ENCODE measurements at regions not wholly inside any gene's neighbourhood (a gene's known extent, or its start where the extent isn't known, plus 50 kb on each side); places are given as distances from the start of the nearest gene placed in this dataset.

- no peak overlapping the region for H3K27ac ChIP-seq (ENCODE audit: low read depth, low read length)
- 80 to 92% (median 85%) methylated on average over 5 of the region's 5 CpGs for WGBS, 3 donors
These were observed 109.1 kb upstream of the BCAT1 start for GRCh38 chr12:25058012-25058411.

GRCh38 chr12:25056486-25057130, 107.7 kb upstream of the BCAT1 start:
- H3K27ac ChIP-seq (ENCODE audit: low read depth, low read length) = no peak overlapping the region
- WGBS, 3 donors = 43 to 51% (median 51%) methylated on average over 3 of the region's 3 CpGs

GRCh38 chr12:25056011-25056410, 107.1 kb upstream of the BCAT1 start:
- no peak overlapping the region for H3K27ac ChIP-seq (ENCODE audit: low read depth, low read length)
- 39 to 53% (median 46%) methylated on average over 5 of the region's 5 CpGs for WGBS, 3 donors

GRCh38 chr12:25054783-25055144, 105.9 kb upstream of the BCAT1 start:
- WGBS, 3 donors = 34 to 49% (median 41%) methylated on average over 5 of the region's 5 CpGs
- H3K27ac ChIP-seq (ENCODE audit: low read depth, low read length) = no peak overlapping the region

- H3K27ac ChIP-seq (ENCODE audit: low read depth, low read length) = no peak overlapping the region
- WGBS, 3 donors = 29 to 35% (median 30%) methylated on average over 4 of the region's 4 CpGs
These were observed 105.3 kb upstream of the BCAT1 start for GRCh38 chr12:25054076-25054782.

- peak overlapping the region; percentile 28 for H3K27ac ChIP-seq (ENCODE audit: low read depth, low read length)
- 18 to 48% (median 31%) methylated on average over 1 of the region's 1 CpG for WGBS, 3 donors
These were observed 104.0 kb upstream of the BCAT1 start for GRCh38 chr12:25052914-25053211.

GRCh38 chr12:25052196-25052913, 103.5 kb upstream of the BCAT1 start:
- WGBS, 3 donors = 17 to 35% (median 29%) methylated on average over 11 of the region's 11 CpGs
- H3K27ac ChIP-seq (ENCODE audit: low read depth, low read length) = peak overlapping the region; percentile 28

- 38 to 45% (median 42%) methylated on average over 5 of the region's 5 CpGs for WGBS, 3 donors
- H3K27ac ChIP-seq (ENCODE audit: low read depth, low read length) = no peak overlapping the region
These were observed 102.8 kb upstream of the BCAT1 start for GRCh38 chr12:25051656-25052195.

GRCh38 chr12:25051171-25051570, 102.3 kb upstream of the BCAT1 start:
- WGBS, 3 donors = 48 to 58% (median 52%) methylated on average over 6 of the region's 6 CpGs
- no peak overlapping the region for H3K27ac ChIP-seq (ENCODE audit: low read depth, low read length)

- H3K27ac ChIP-seq (ENCODE audit: low read depth, low read length) = no peak overlapping the region
These were observed 97.0 kb upstream of the BCAT1 start for GRCh38 chr12:25045869-25046268.

- no peak overlapping the region for H3K27ac ChIP-seq (ENCODE audit: low read depth, low read length)
- WGBS, 3 donors = 68 to 79% (median 70%) methylated on average over 9 of the region's 9 CpGs
These were observed 92.3 kb upstream of the BCAT1 start for GRCh38 chr12:25041006-25041741.

GRCh38 chr12:25040593-25040992, 91.7 kb upstream of the BCAT1 start:
- WGBS, 3 donors = 67 to 90% (median 70%) methylated on average over 4 of the region's 4 CpGs
- no peak overlapping the region for H3K27ac ChIP-seq (ENCODE audit: low read depth, low read length)

GRCh38 chr12:25034676-25035075, 85.8 kb upstream of the BCAT1 start:
- H3K27ac ChIP-seq (ENCODE audit: low read depth, low read length) = no peak overlapping the region
- WGBS, 3 donors = 69 to 74% (median 71%) methylated on average over 4 of the region's 4 CpGs

GRCh38 chr12:25025951-25026490, 77.1 kb upstream of the BCAT1 start:
- 92 to 98% (median 93%) methylated on average over 1 of the region's 1 CpG for WGBS, 3 donors
- H3K27ac ChIP-seq (ENCODE audit: low read depth, low read length) = no peak overlapping the region

- H3K27ac ChIP-seq (ENCODE audit: low read depth, low read length) = no peak overlapping the region
- WGBS, 3 donors = 74 to 77% (median 76%) methylated on average over 4 of the region's 4 CpGs
These were observed 76.4 kb upstream of the BCAT1 start for GRCh38 chr12:25025260-25025659.

- WGBS, 3 donors = 72 to 79% (median 74%) methylated on average over 4 of the region's 4 CpGs
- no peak overlapping the region for H3K27ac ChIP-seq (ENCODE audit: low read depth, low read length)
These were observed 74.9 kb upstream of the BCAT1 start for GRCh38 chr12:25023808-25024207.

- no peak overlapping the region for H3K27ac ChIP-seq (ENCODE audit: low read depth, low read length)
- 89 to 90% (median 89%) methylated on average over 7 of the region's 7 CpGs for WGBS, 3 donors
These were observed 71.8 kb upstream of the BCAT1 start for GRCh38 chr12:25020621-25021243.

- no peak overlapping the region for H3K27ac ChIP-seq (ENCODE audit: low read depth, low read length)
- WGBS, 3 donors = 93% methylated on average over 3 of the region's 3 CpGs
These were observed 69.2 kb upstream of the BCAT1 start for GRCh38 chr12:25018146-25018545.

Measured in adipose tissue (tissue), 3 donors.